Neutrophil (primary cell): ENCODE measurements at regions not wholly inside any gene's neighbourhood (a gene's known extent, or its start where the extent isn't known, plus 50 kb on each side); places are given as distances from the start of the nearest gene placed in this dataset.

Experiments
- H3K27ac ChIP-seq: fragments of 200-600 bp; sonication (generic); 2 replicates; pipeline ENCODE4 v1.5.1; 2016; ENCODE audit warnings: mild to moderate bottlenecking, moderate library complexity
- H3K27me3 ChIP-seq: fragments of 200-600 bp; sonication (generic); 2 replicates; pipeline ENCODE4 v1.6.0; 2016; ENCODE audit warnings: mild to moderate bottlenecking
- H3K36me3 ChIP-seq: fragments of 200-600 bp; sonication (generic); 2 replicates; pipeline ENCODE4 v1.5.1; 2017
- H3K4me1 ChIP-seq, 2 experiments: fragments of 200-600 bp in 1 of 2; sonication (generic) in 1 of 2; 1 replicate in 1 of 2; 2 replicates in 1 of 2; pipeline versions ENCODE4 v1.5.1 to v1.6.1; 2013 to 2016; ENCODE audit warnings: low read depth in 1 of 2, low read length in 1 of 2, mild to moderate bottlenecking in 1 of 2, moderate library complexity in 1 of 2; ENCODE audit not compliant: control insufficient read depth in 1 of 2, insufficient read depth in 1 of 2
- H3K4me3 ChIP-seq, 2 experiments: fragments of 200-600 bp in 1 of 2; sonication (generic) in 1 of 2; 1 replicate in 1 of 2; 2 replicates in 1 of 2; pipeline ENCODE4 v1.5.1; 2013 to 2016; ENCODE audit warnings: low read depth in 1 of 2, low read length in 1 of 2, mild to moderate bottlenecking in 1 of 2, moderate library complexity in 1 of 2
- H3K9me3 ChIP-seq: fragments of 200-600 bp; sonication (generic); 2 replicates; pipeline ENCODE4 v1.5.1; 2016
- CTCF ChIP-seq: fragments of 200-600 bp; sonication (generic); IDR thresholded peaks from 2 replicates; pipeline ENCODE4 v1.5.1; 2016; ENCODE audit warnings: antibody characterized with exemption

GRCh38 chr4:129248621-129249020 lies 152.7 kb downstream of the C4orf33 start:
- Histone ChIP-seq H3K4me1 (no peaks in the 10 kb centered on the region), H3K27me3 (no peaks in the 10 kb centered on the region), H3K36me3 (no peaks in the 10 kb centered on the region), H3K4me3 (no peak overlapping the region), H3K27ac (no peak overlapping the region), H3K9me3 (no peaks in the 10 kb centered on the region)
- no peak for TF ChIP-seq CTCF

GRCh38 chr4:129254126-129254525 lies 158.2 kb downstream of the C4orf33 start:
- H3K4me3 ChIP-seq = no peak overlapping the region
- no peak for TF ChIP-seq CTCF
- no peaks in the 10 kb centered on the region for H3K9me3 ChIP-seq
- no peaks in the 10 kb centered on the region for H3K4me1 ChIP-seq
- H3K27ac ChIP-seq = no peak overlapping the region
- H3K27me3 ChIP-seq = no peaks in the 10 kb centered on the region
- H3K36me3 ChIP-seq = no peaks in the 10 kb centered on the region

GRCh38 chr4:129254526-129254925 lies 158.6 kb downstream of the C4orf33 start:
- H3K9me3 ChIP-seq = no peaks in the 10 kb centered on the region
- no peaks in the 10 kb centered on the region for H3K36me3 ChIP-seq
- no peak for TF ChIP-seq CTCF
- no peak overlapping the region for H3K4me3 ChIP-seq
- H3K27me3 ChIP-seq = no peaks in the 10 kb centered on the region
- no peaks in the 10 kb centered on the region for H3K4me1 ChIP-seq
- no peak overlapping the region for H3K27ac ChIP-seq

- H3K36me3 ChIP-seq = no peaks in the 10 kb centered on the region
- H3K27me3 ChIP-seq = no peaks in the 10 kb centered on the region
- no peak for TF ChIP-seq CTCF
- H3K27ac ChIP-seq = no peak overlapping the region
- H3K4me1 ChIP-seq = no peaks in the 10 kb centered on the region
- no peak overlapping the region for H3K4me3 ChIP-seq
- H3K9me3 ChIP-seq = no peaks in the 10 kb centered on the region
These were observed 165.6 kb downstream of the C4orf33 start for GRCh38 chr4:129261584-129261983.

- H3K4me3 ChIP-seq = no peak overlapping the region
- H3K27me3 ChIP-seq = no peaks in the 10 kb centered on the region
- H3K27ac ChIP-seq = no peak overlapping the region
- no peak for TF ChIP-seq CTCF
- no peaks in the 10 kb centered on the region for H3K4me1 ChIP-seq
- H3K36me3 ChIP-seq = no peaks in the 10 kb centered on the region
- H3K9me3 ChIP-seq = no peaks in the 10 kb centered on the region
These were observed 168.2 kb downstream of the C4orf33 start for GRCh38 chr4:129264008-129264657.
